H9 (cell line): ENCODE measurements at regions not wholly inside any gene's neighbourhood (a gene's known extent, or its start where the extent isn't known, plus 50 kb on each side); places are given as distances from the start of the nearest gene placed in this dataset.
"Not testable (repeated sequence)": the region's sequence is repeated elsewhere in the genome, so short reads cannot be mapped to it uniquely, and the experiment has no call there.

ENCODE experiments used
- DNase-seq: peaks from one replicate; pipeline ENCODE4 v3.0.0-alpha.2; 2017
- H2AFZ ChIP-seq: one replicate; pipeline ENCODE4 v1.6.1; 2013; ENCODE audit warnings: mild to moderate bottlenecking, low read length, control low read depth, moderate library complexity
- H2AK5ac ChIP-seq: 2 replicates; pipeline ENCODE4 v1.6.1; 2013; ENCODE audit warnings: low read length, control low read depth, mixed read lengths; ENCODE audit not compliant: insufficient read length
- H2BK120ac ChIP-seq: one replicate; pipeline ENCODE4 v1.6.1; 2013; ENCODE audit warnings: low read depth, mild to moderate bottlenecking, low read length, control low read depth, inconsistent platforms; ENCODE audit not compliant: poor library complexity, severe bottlenecking
- H2BK12ac ChIP-seq: 2 replicates; pipeline ENCODE4 v1.6.1; 2013; ENCODE audit warnings: low read length, control low read depth, mixed read lengths, low read depth; ENCODE audit not compliant: insufficient read length
- H2BK15ac ChIP-seq: 2 replicates; pipeline ENCODE4 v1.6.1; 2013; ENCODE audit warnings: low read depth, low read length, control low read depth
- H2BK20ac ChIP-seq: one replicate; pipeline ENCODE4 v1.6.1; 2013; ENCODE audit warnings: low read depth, mild to moderate bottlenecking, low read length, control low read depth, inconsistent platforms; ENCODE audit not compliant: poor library complexity, severe bottlenecking
- H2BK5ac ChIP-seq: 2 replicates; pipeline ENCODE4 v1.6.1; 2013; ENCODE audit warnings: low read length, control low read depth, mixed read lengths; ENCODE audit not compliant: insufficient read length
- H3K14ac ChIP-seq: 2 replicates; pipeline ENCODE4 v1.6.1; 2013; ENCODE audit warnings: low read length, control low read depth; ENCODE audit not compliant: insufficient read depth
- H3K18ac ChIP-seq: 2 replicates; pipeline ENCODE4 v1.6.1; 2013; ENCODE audit warnings: low read depth, mild to moderate bottlenecking, mixed read lengths, low read length, control low read depth; ENCODE audit not compliant: insufficient read length
- H3K23ac ChIP-seq: 2 replicates; pipeline ENCODE4 v1.6.1; 2013; ENCODE audit warnings: low read length, control low read depth, mixed read lengths, low read depth; ENCODE audit not compliant: insufficient read length
- H3K23me2 ChIP-seq: 2 replicates; pipeline ENCODE4 v1.6.1; 2013; ENCODE audit warnings: low read depth, mild to moderate bottlenecking, mixed read lengths, low read length, control low read depth; ENCODE audit not compliant: insufficient read length, poor library complexity, severe bottlenecking
- H3K27ac ChIP-seq: 2 replicates; pipeline ENCODE4 v1.5.1; 2013; ENCODE audit warnings: low read length, control low read depth, mixed read lengths, low read depth; ENCODE audit not compliant: insufficient read length
- H3K27me3 ChIP-seq: 2 replicates; pipeline ENCODE4 v1.6.1; 2013; ENCODE audit warnings: low read length, control low read depth, inconsistent platforms; ENCODE audit not compliant: insufficient read depth
- H3K4ac ChIP-seq: 2 replicates; pipeline ENCODE4 v1.6.1; 2013; ENCODE audit warnings: low read depth, mild to moderate bottlenecking, control low read depth, inconsistent platforms, low read length, moderate library complexity
- H3K4me1 ChIP-seq: 2 replicates; pipeline ENCODE4 v1.6.1; 2013; ENCODE audit warnings: low read length, control low read depth, inconsistent platforms; ENCODE audit not compliant: insufficient read depth
- H3K4me2 ChIP-seq: 2 replicates; pipeline ENCODE4 v1.6.1; 2013; ENCODE audit warnings: low read length, control low read depth, mixed read lengths; ENCODE audit not compliant: insufficient read length, insufficient read depth
- H3K56ac ChIP-seq: 2 replicates; pipeline ENCODE4 v1.6.1; 2013; ENCODE audit warnings: low read depth, mild to moderate bottlenecking, mixed read lengths, low read length, control low read depth; ENCODE audit not compliant: insufficient read length
- H3K79me1 ChIP-seq: 2 replicates; pipeline ENCODE4 v1.6.1; 2013; ENCODE audit warnings: low read depth, mild to moderate bottlenecking, moderate library complexity, low read length, control low read depth, inconsistent platforms; ENCODE audit not compliant: insufficient read depth, poor library complexity, severe bottlenecking
- H3K79me2 ChIP-seq: 2 replicates; pipeline ENCODE4 v1.6.1; 2013; ENCODE audit warnings: low read length, control low read depth, inconsistent platforms; ENCODE audit not compliant: insufficient read depth
- H3K9ac ChIP-seq: 2 replicates; pipeline ENCODE4 v1.6.1; 2013; ENCODE audit warnings: low read length, control low read depth, mixed read lengths; ENCODE audit not compliant: insufficient read length; ENCODE audit errors: extremely low read depth
- H3K9me3 ChIP-seq: one replicate; pipeline ENCODE4 v1.6.1; 2013; ENCODE audit warnings: low read depth, low read length, inconsistent platforms; ENCODE audit not compliant: control insufficient read depth
- H3T11ph ChIP-seq: one replicate; pipeline ENCODE4 v1.6.1; 2013; ENCODE audit warnings: mild to moderate bottlenecking, low read length, control low read depth, inconsistent platforms
- H4K20me1 ChIP-seq: one replicate; pipeline ENCODE4 v1.6.1; 2013; ENCODE audit not compliant: control insufficient read depth, insufficient read length, insufficient read depth
- H4K5ac ChIP-seq: 2 replicates; pipeline ENCODE4 v1.6.1; 2013; ENCODE audit warnings: low read depth, mild to moderate bottlenecking, mixed read lengths, low read length, control low read depth; ENCODE audit not compliant: insufficient read length
- H4K8ac ChIP-seq: replicated peaks from 2 replicates; pipeline ENCODE4 v1.6.1; 2013; ENCODE audit warnings: low read length, control low read depth, mixed read lengths, low read depth; ENCODE audit not compliant: insufficient read length
- H4K91ac ChIP-seq: 2 replicates; pipeline ENCODE4 v1.6.1; 2013; ENCODE audit warnings: low read depth, mild to moderate bottlenecking, moderate library complexity, mixed read lengths, low read length, control low read depth; ENCODE audit not compliant: insufficient read length
- H3K27ac Mint-ChIP-seq, 3 experiments: 2 replicates in 2 of 3; 3 replicates in 1 of 3; pipeline ENCODE4 v1.8.0; 2020 to 2021; ENCODE audit warnings: mixed read lengths in 3 of 3, mild to moderate bottlenecking in 1 of 3, moderate library complexity in 1 of 3
- H3K27me3 Mint-ChIP-seq: 2 replicates; pipeline ENCODE4 v1.8.0; 2021; ENCODE audit warnings: low read depth, mild to moderate bottlenecking, moderate library complexity, mixed read lengths
- H3K36me3 Mint-ChIP-seq, 3 experiments: 2 replicates in 2 of 3; 3 replicates in 1 of 3; pipeline ENCODE4 v1.8.0; 2020 to 2021; ENCODE audit warnings: low read depth in 3 of 3, mixed read lengths in 3 of 3; ENCODE audit not compliant: insufficient read depth in 1 of 3
- H3K4me1 Mint-ChIP-seq, 2 experiments: 2 replicates each; pipeline ENCODE4 v1.8.0; 2020; ENCODE audit warnings: mixed read lengths in 2 of 2
- H3K4me3 Mint-ChIP-seq, 2 experiments: 2 replicates in 1 of 2; 3 replicates in 1 of 2; pipeline ENCODE4 v1.8.0; 2020 to 2021; ENCODE audit warnings: mild to moderate bottlenecking in 2 of 2, mixed read lengths in 2 of 2, moderate library complexity in 1 of 2
- H3K9me3 Mint-ChIP-seq, 2 experiments: 2 replicates in 1 of 2; 3 replicates in 1 of 2; pipeline ENCODE4 v1.8.0; 2020; ENCODE audit warnings: mild to moderate bottlenecking in 2 of 2, mixed read lengths in 2 of 2, moderate library complexity in 1 of 2
- WGBS: extraction: QIAGEN DNeasy Blood & Tissue Kit; methylation state at CpG from one replicate; pipeline ENCODE4 v1.1.7; 2013; ENCODE audit warnings: missing lambda C conversion rate, low lambda C conversion rate, mixed read lengths; ENCODE audit not compliant: insufficient read length; ENCODE audit errors: extremely low coverage; 5-methylcytosine and 5-hydroxymethylcytosine counted together

GRCh38 chr15:20025040-20025439 is 516.6 kb downstream of the GOLGA6L6 start:
- H3K56ac ChIP-seq, H2AK5ac ChIP-seq, H3K36me3 Mint-ChIP-seq, H3K79me1 ChIP-seq, H2BK15ac ChIP-seq, H3K4me1 Mint-ChIP-seq, H4K20me1 ChIP-seq, H3K9me3 Mint-ChIP-seq, H3K18ac ChIP-seq, H3T11ph ChIP-seq, H3K9me3 ChIP-seq, H3K4me1 ChIP-seq, H3K23me2 ChIP-seq, H3K27me3 ChIP-seq, H3K27me3 Mint-ChIP-seq, H4K8ac ChIP-seq, H2BK5ac ChIP-seq, H4K5ac ChIP-seq, H2BK12ac ChIP-seq, H3K4me2 ChIP-seq, H3K14ac ChIP-seq, H3K79me2 ChIP-seq, H3K9ac ChIP-seq, H3K4ac ChIP-seq, H2BK120ac ChIP-seq, H2BK20ac ChIP-seq, H3K4me3 Mint-ChIP-seq, H2AFZ ChIP-seq, H3K27ac ChIP-seq, DNase-seq, H3K27ac Mint-ChIP-seq, H4K91ac ChIP-seq, H3K23ac ChIP-seq: not testable (repeated sequence)
- no CpG with 5 or more reads among the region's 2 CpGs for WGBS

DNA sequence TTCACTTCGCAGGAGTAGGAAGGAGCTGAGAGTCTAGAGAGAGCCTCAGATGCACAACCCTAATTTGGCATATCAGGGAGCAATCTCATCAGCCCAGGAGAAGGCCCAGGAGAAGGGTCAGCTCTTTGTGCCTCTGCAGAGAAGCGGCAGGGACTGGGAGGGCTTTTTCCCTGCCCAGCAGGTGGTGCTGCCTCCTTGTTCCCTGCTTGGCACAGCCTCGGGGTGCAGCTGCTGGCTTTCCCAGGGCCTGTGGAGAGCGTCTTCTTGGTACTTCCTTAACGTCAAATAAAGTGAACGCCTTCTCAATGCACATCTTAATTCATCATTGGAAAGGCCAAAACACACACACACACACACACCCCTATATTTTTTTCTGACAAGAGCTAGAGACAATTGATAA is 519.3 kb downstream of the GOLGA6L6 start:
- not testable (repeated sequence) for H3K56ac ChIP-seq, H4K5ac ChIP-seq, DNase-seq, H3K23ac ChIP-seq, H3K27ac ChIP-seq, H3K4me1 Mint-ChIP-seq, H2AFZ ChIP-seq, H3K9ac ChIP-seq, H4K8ac ChIP-seq, H2BK15ac ChIP-seq, H3T11ph ChIP-seq, H3K4ac ChIP-seq, H3K23me2 ChIP-seq, H3K79me2 ChIP-seq, H4K20me1 ChIP-seq, H3K27me3 ChIP-seq, H2BK5ac ChIP-seq, H4K91ac ChIP-seq, H3K27ac Mint-ChIP-seq, H3K4me3 Mint-ChIP-seq, H2BK12ac ChIP-seq, H3K27me3 Mint-ChIP-seq, H2AK5ac ChIP-seq, H3K79me1 ChIP-seq, H3K36me3 Mint-ChIP-seq, H3K14ac ChIP-seq, H3K9me3 ChIP-seq, H3K18ac ChIP-seq, H3K9me3 Mint-ChIP-seq, H3K4me2 ChIP-seq, H2BK120ac ChIP-seq, H2BK20ac ChIP-seq, H3K4me1 ChIP-seq
- no CpG with 5 or more reads among the region's 6 CpGs for WGBS

DNA sequence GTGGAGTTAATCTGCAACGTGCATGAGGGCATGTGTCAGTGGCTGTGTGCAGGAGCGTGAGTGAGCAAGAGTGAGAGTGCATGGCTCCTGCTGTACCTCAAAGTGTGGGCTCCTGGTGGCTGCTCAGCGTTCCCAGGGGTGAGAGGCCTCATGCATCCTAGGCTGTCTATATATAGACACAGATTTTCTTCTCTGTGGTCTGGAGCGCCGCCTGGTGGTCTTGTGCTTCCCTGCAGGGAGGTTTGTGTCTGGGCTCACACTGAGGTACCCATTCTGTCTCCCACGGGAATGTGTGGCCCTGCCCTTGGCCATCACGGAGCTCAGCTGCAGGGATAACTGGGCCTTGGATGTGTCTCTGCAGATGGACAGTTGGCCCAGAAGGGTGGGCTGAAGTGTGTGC is 520.2 kb downstream of the GOLGA6L6 start:
- H4K20me1 ChIP-seq, H2AK5ac ChIP-seq, H3K9ac ChIP-seq, H3K18ac ChIP-seq, H2BK20ac ChIP-seq, H3K4me2 ChIP-seq, H3K56ac ChIP-seq, H3K27ac Mint-ChIP-seq, H3K4me3 Mint-ChIP-seq, H3K23me2 ChIP-seq, H4K5ac ChIP-seq, H3K79me1 ChIP-seq, H2BK15ac ChIP-seq, H3K9me3 ChIP-seq, H3K9me3 Mint-ChIP-seq, H2AFZ ChIP-seq, H4K8ac ChIP-seq, H3T11ph ChIP-seq, H3K4me1 Mint-ChIP-seq, H3K27ac ChIP-seq, H3K4me1 ChIP-seq, DNase-seq, H3K79me2 ChIP-seq, H3K14ac ChIP-seq, H4K91ac ChIP-seq, H3K4ac ChIP-seq, H2BK120ac ChIP-seq, H3K36me3 Mint-ChIP-seq, H2BK12ac ChIP-seq, H3K27me3 Mint-ChIP-seq, H3K23ac ChIP-seq, H2BK5ac ChIP-seq, H3K27me3 ChIP-seq: not testable (repeated sequence)
- WGBS: no CpG with 5 or more reads among the region's 7 CpGs
